ENCODE measurements at regions not wholly inside any gene's neighbourhood (a gene's known extent, or its start where the extent isn't known, plus 50 kb on each side); places are given as distances from the start of the nearest gene placed in this dataset.

DNA sequence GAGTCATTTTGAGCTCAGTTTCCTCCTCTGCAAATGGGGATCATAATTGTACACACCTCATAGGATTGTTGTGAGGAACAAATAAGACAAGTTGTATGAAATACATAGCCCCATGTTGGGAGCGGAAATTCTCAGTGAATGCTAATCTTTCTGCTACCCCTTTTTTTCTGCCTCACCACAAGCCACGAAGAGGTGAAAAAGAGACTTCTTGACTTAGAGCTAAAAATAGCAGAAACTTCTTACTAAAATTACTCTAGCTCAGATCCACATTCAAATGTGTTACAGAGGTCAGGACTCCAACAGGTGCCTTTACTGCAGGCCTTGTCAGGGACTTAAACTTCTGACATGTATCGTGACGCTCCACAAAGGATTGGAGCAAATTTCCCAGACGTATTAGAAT, 128.5 kb downstream of the MIAT start:
- H3K27me3 ChIP-seq (ENCODE audit: insufficient read depth, low read length), result no peaks in the 10 kb centered on the region; the same call in 1 of the 2 replicates
- no peaks in the 10 kb centered on the region for H3K9me3 Mint-ChIP-seq
- H3K79me2 ChIP-seq (ENCODE audit: insufficient read depth, low read length), result no peaks in the 10 kb centered on the region
- TF ChIP-seq, protein P1, sequence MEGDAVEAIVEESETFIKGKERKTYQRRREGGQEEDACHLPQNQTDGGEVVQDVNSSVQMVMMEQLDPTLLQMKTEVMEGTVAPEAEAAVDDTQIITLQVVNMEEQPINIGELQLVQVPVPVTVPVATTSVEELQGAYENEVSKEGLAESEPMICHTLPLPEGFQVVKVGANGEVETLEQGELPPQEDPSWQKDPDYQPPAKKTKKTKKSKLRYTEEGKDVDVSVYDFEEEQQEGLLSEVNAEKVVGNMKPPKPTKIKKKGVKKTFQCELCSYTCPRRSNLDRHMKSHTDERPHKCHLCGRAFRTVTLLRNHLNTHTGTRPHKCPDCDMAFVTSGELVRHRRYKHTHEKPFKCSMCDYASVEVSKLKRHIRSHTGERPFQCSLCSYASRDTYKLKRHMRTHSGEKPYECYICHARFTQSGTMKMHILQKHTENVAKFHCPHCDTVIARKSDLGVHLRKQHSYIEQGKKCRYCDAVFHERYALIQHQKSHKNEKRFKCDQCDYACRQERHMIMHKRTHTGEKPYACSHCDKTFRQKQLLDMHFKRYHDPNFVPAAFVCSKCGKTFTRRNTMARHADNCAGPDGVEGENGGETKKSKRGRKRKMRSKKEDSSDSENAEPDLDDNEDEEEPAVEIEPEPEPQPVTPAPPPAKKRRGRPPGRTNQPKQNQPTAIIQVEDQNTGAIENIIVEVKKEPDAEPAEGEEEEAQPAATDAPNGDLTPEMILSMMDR (conservative IDR thresholded peaks at IDR 0.05), result no peak
- no peak overlapping the region for H3K4me2 ChIP-seq (ENCODE audit: insufficient read depth, insufficient read length, low read length)
- no peak overlapping the region for H3K9ac ChIP-seq (ENCODE audit: extremely low read depth, insufficient read length, low read length)
- H4K8ac ChIP-seq (replicated peaks; ENCODE audit: insufficient read length, low read depth, low read length), result no peak overlapping the region
- H3K36me3 Mint-ChIP-seq (ENCODE audit: insufficient read depth in 1 of 3, low read depth in 3 of 3), result no peaks in the 10 kb centered on the region; a peak in 2 of 7 replicates
- no peaks in the 10 kb centered on the region; the same call in 1 of the 2 replicates for H3K4me1 ChIP-seq (ENCODE audit: insufficient read depth, low read length)
- no peaks in the 10 kb centered on the region for H3K9me3 ChIP-seq (ENCODE audit: control insufficient read depth, low read depth, low read length)
- H3K23ac ChIP-seq (ENCODE audit: insufficient read length, low read depth, low read length), result no peak overlapping the region
- peaks cover 20 to 28% of the 10 kb centered on the region in 2 experiments for H3K4me1 Mint-ChIP-seq
- no peak overlapping the region for H4K5ac ChIP-seq (ENCODE audit: insufficient read length, low read depth, low read length)
- no peaks in the 10 kb centered on the region for H3K79me1 ChIP-seq (ENCODE audit: insufficient read depth, low read depth, low read length, poor library complexity, severe bottlenecking)
- no peak overlapping the region for H3T11ph ChIP-seq (ENCODE audit: low read length)
- no peak overlapping the region for H3K27ac ChIP-seq (ENCODE audit: insufficient read length, low read depth, low read length)
- no peak overlapping the region for H2BK12ac ChIP-seq (ENCODE audit: insufficient read length, low read depth, low read length)
- H2BK20ac ChIP-seq (ENCODE audit: low read depth, low read length, poor library complexity, severe bottlenecking), result no peak overlapping the region
- H3K23me2 ChIP-seq (ENCODE audit: insufficient read length, low read depth, low read length, poor library complexity, severe bottlenecking), result no peaks in the 10 kb centered on the region
- peaks cover 2% of the 10 kb centered on the region for H4K20me1 ChIP-seq (ENCODE audit: control insufficient read depth, insufficient read depth, insufficient read length)
- no peak overlapping the region for H3K27ac Mint-ChIP-seq
- H2BK15ac ChIP-seq (ENCODE audit: low read depth, low read length), result no peak overlapping the region
- H3K4ac ChIP-seq (ENCODE audit: low read depth, low read length), result no peak overlapping the region
- no peak overlapping the region for H2AK5ac ChIP-seq (ENCODE audit: insufficient read length, low read length)
- H2BK5ac ChIP-seq (ENCODE audit: insufficient read length, low read length), result no peak overlapping the region
- H4K91ac ChIP-seq (ENCODE audit: insufficient read length, low read depth, low read length), result no peak overlapping the region
- H3K27me3 Mint-ChIP-seq (ENCODE audit: low read depth), result peaks cover 23% of the 10 kb centered on the region
- H3K14ac ChIP-seq (ENCODE audit: insufficient read depth, low read length), result no peak overlapping the region
- no peak overlapping the region for H2AFZ ChIP-seq (ENCODE audit: low read length)
- no peak overlapping the region for H3K4me3 Mint-ChIP-seq
- no peak overlapping the region for H3K56ac ChIP-seq (ENCODE audit: insufficient read length, low read depth, low read length)
- no peak for DNase-seq
- no peak overlapping the region for H3K18ac ChIP-seq (ENCODE audit: insufficient read length, low read depth, low read length)
- WGBS (ENCODE audit: extremely low coverage, insufficient read length, low lambda C conversion rate), result no CpG with 5 or more reads among the region's 5 CpGs
- no peak overlapping the region for H2BK120ac ChIP-seq (ENCODE audit: low read depth, low read length, poor library complexity, severe bottlenecking)
